ENCODE measurements at regions not wholly inside any gene's neighbourhood (a gene's known extent, or its start where the extent isn't known, plus 50 kb on each side); places are given as distances from the start of the nearest gene placed in this dataset.

- Histone ChIP-seq H3K9me3 (no peaks in the 10 kb centered on the region), H3K27ac (no peak overlapping the region), H3K4me3 (no peak overlapping the region), H3K36me3 (no peaks in the 10 kb centered on the region), H3K4me1 (no peaks in the 10 kb centered on the region), H3K27me3 (peaks cover 4% of the 10 kb centered on the region)
- no peak for ATAC-seq
- TF ChIP-seq EP300 (IDR thresholded peaks at IDR 0.05), result no peak
- no peak for TF ChIP-seq POLR2AphosphoS5 (IDR thresholded peaks at IDR 0.05)
- no peak for TF ChIP-seq CTCF (IDR thresholded peaks at IDR 0.05)
- TF ChIP-seq POLR2A (IDR thresholded peaks at IDR 0.05), result no peak
- 72 to 100% methylated on average over 1 to 4 of the region's 4 CpGs for WGBS, 2 donors (ENCODE audit: low coverage in 1 of 2)
Observed at GRCh38 chr15:86009727-86010126, 69.9 kb upstream of the AGBL1 start.

GRCh38 chr15:86010398-86010797, 69.3 kb upstream of the AGBL1 start:
- Histone ChIP-seq H3K9me3 (no peaks in the 10 kb centered on the region), H3K27me3 (peaks cover 4% of the 10 kb centered on the region), H3K27ac (no peak overlapping the region), H3K4me1 (no peaks in the 10 kb centered on the region), H3K36me3 (no peaks in the 10 kb centered on the region), H3K4me3 (no peak overlapping the region)
- no peak for ATAC-seq
- TF ChIP-seq POLR2A (IDR thresholded peaks at IDR 0.05) (no peak), POLR2AphosphoS5 (IDR thresholded peaks at IDR 0.05) (no peak), CTCF (IDR thresholded peaks at IDR 0.05) (no peak)
- 85% methylated on average over 7 of the region's 9 CpGs; no CpG with 5 or more reads in 1 of the 2 donors for WGBS, 2 donors (ENCODE audit: low coverage in 1 of 2)

- ATAC-seq, result no peak
- no peaks in the 10 kb centered on the region for H3K9me3 ChIP-seq
- WGBS, 2 donors (ENCODE audit: low coverage in 1 of 2), result 46% methylated on average over 2 of the region's 5 CpGs; no CpG with 5 or more reads in 1 of the 2 donors
- no peak for TF ChIP-seq CTCF (IDR thresholded peaks at IDR 0.05)
- TF ChIP-seq EP300 (IDR thresholded peaks at IDR 0.05), result no peak
- no peak for TF ChIP-seq POLR2AphosphoS5 (IDR thresholded peaks at IDR 0.05)
- TF ChIP-seq POLR2A (IDR thresholded peaks at IDR 0.05), result no peak
- peaks cover 4% of the 10 kb centered on the region for H3K27me3 ChIP-seq
- H3K4me1 ChIP-seq, result no peaks in the 10 kb centered on the region
- no peak overlapping the region for H3K4me3 ChIP-seq
- no peak overlapping the region for H3K27ac ChIP-seq
- no peaks in the 10 kb centered on the region for H3K36me3 ChIP-seq
Observed at GRCh38 chr15:86010891-86011290, 68.8 kb upstream of the AGBL1 start.

GRCh38 chr15:86014016-86014415, 65.7 kb upstream of the AGBL1 start:
- no peak for TF ChIP-seq EP300 (IDR thresholded peaks at IDR 0.05)
- no peak overlapping the region for H3K27ac ChIP-seq
- no peaks in the 10 kb centered on the region for H3K9me3 ChIP-seq
- no peak overlapping the region for H3K4me3 ChIP-seq
- no peaks in the 10 kb centered on the region for H3K36me3 ChIP-seq
- 40% methylated on average over 1 of the region's 3 CpGs; no CpG with 5 or more reads in 1 of the 2 donors for WGBS, 2 donors (ENCODE audit: low coverage in 1 of 2)
- no peak for ATAC-seq
- peaks cover 4% of the 10 kb centered on the region for H3K27me3 ChIP-seq
- no peaks in the 10 kb centered on the region for H3K4me1 ChIP-seq

- H3K4me1 ChIP-seq, result peaks cover 0 to 2% (median 0%) of the 10 kb centered on the region in 3 donors
- H3K4me3 ChIP-seq, result no peak overlapping the region
- H3K27ac ChIP-seq, result no peak overlapping the region
- TF ChIP-seq POLR2AphosphoS5 (IDR thresholded peaks at IDR 0.05) (no peak), POLR2A (IDR thresholded peaks at IDR 0.05) (no peak), EP300 (IDR thresholded peaks at IDR 0.05) (no peak), CTCF (IDR thresholded peaks at IDR 0.05) (no peak)
- WGBS, 2 donors (ENCODE audit: low coverage in 1 of 2), result 82 to 87% methylated on average over 3 of the region's 3 CpGs
- peaks cover 4% of the 10 kb centered on the region for H3K27me3 ChIP-seq
- H3K36me3 ChIP-seq, result no peaks in the 10 kb centered on the region
- ATAC-seq, result no peak
- H3K9me3 ChIP-seq, result no peaks in the 10 kb centered on the region
Observed at GRCh38 chr15:86016750-86017149, 62.9 kb upstream of the AGBL1 start.
